ENCODE measurements at regions not wholly inside any gene's neighbourhood (a gene's known extent, or its start where the extent isn't known, plus 50 kb on each side); places are given as distances from the start of the nearest gene placed in this dataset.

DNA sequence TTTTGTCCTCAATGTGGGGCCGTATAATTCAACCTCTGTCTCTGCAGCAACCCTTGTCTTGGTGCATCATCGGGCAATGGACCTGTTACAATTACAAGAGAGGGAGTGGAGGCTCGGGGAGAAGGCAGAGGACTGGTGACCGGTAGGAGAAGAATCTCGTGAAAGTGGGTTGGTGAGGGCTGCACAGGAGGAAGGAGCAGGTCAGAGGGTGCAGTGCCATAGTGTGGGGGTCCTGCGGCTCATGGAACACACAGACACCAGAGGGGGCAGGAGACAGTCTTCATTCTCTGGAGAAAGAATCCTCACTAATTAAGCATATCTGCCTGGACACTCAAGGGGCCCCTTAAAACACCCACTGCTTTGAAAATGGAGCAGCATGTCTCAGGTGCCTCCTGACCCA is 174.7 kb upstream of the B3GAT1 start:
- TF ChIP-seq, protein P1, sequence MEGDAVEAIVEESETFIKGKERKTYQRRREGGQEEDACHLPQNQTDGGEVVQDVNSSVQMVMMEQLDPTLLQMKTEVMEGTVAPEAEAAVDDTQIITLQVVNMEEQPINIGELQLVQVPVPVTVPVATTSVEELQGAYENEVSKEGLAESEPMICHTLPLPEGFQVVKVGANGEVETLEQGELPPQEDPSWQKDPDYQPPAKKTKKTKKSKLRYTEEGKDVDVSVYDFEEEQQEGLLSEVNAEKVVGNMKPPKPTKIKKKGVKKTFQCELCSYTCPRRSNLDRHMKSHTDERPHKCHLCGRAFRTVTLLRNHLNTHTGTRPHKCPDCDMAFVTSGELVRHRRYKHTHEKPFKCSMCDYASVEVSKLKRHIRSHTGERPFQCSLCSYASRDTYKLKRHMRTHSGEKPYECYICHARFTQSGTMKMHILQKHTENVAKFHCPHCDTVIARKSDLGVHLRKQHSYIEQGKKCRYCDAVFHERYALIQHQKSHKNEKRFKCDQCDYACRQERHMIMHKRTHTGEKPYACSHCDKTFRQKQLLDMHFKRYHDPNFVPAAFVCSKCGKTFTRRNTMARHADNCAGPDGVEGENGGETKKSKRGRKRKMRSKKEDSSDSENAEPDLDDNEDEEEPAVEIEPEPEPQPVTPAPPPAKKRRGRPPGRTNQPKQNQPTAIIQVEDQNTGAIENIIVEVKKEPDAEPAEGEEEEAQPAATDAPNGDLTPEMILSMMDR (conservative IDR thresholded peaks at IDR 0.05; ENCODE audit: low read length) = no peak
- TF ChIP-seq EZH2phosphoT487 (IDR thresholded peaks at IDR 0.05; ENCODE audit: borderline replicate concordance) = no peak

All from Loucy (cell line).